BLaER1 (cell line): ENCODE measurements at regions not wholly inside any gene's neighbourhood (a gene's known extent, or its start where the extent isn't known, plus 50 kb on each side); places are given as distances from the start of the nearest gene placed in this dataset.

Source experiments
- H3K27ac ChIP-seq: shearing (Covaris generic); formaldehyde crosslinking; 2 replicates; pipeline ENCODE4 v1.8.1; 2022
- H3K27me3 ChIP-seq: shearing (Covaris generic); formaldehyde crosslinking; 2 replicates; pipeline ENCODE4 v1.8.1; 2022
- H3K36me3 ChIP-seq: shearing (Covaris generic); formaldehyde crosslinking; 2 replicates; pipeline ENCODE4 v1.8.1; 2022
- H3K4me1 ChIP-seq: shearing (Covaris generic); formaldehyde crosslinking; 2 replicates; pipeline ENCODE4 v1.8.1; 2022
- H3K4me2 ChIP-seq: shearing (Covaris generic); formaldehyde crosslinking; 2 replicates; pipeline ENCODE4 v1.8.1; 2022
- H3K4me3 ChIP-seq: shearing (Covaris generic); formaldehyde crosslinking; 2 replicates; pipeline ENCODE4 v1.8.1; 2022
- H3K9ac ChIP-seq: shearing (Covaris generic); formaldehyde crosslinking; 2 replicates; pipeline ENCODE4 v1.8.1; 2022
- H3K9me3 ChIP-seq: shearing (Covaris generic); formaldehyde crosslinking; 2 replicates; pipeline ENCODE4 v1.8.1; 2022
- H4K20me1 ChIP-seq: shearing (Covaris generic); formaldehyde crosslinking; 2 replicates; pipeline ENCODE4 v1.8.1; 2022
- Cebpa-rat ChIP-seq: shearing (Covaris generic); IDR thresholded peaks from 2 replicates; pipeline ENCODE4 v1.8.1; 2022

DNA sequence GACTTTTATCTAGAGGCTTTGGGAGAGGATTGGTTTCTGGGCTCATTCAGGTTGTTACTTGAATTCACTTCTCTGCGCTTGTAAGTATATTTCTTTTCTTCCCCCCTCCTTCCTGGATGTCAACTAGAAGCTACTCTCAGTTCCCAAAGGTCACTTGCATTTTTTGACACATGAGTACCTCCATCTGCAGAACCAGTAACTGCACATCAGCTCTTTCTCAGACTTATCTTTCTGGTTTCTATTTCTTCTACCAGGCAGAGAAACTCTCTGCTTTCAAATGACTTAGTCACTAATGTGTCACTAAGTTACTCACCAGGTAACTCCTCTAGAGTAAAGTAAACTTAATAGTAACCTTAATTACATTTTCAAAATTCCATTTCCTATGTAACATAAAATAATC, 773.0 kb upstream of the LUZP2 start:
- H3K4me2 ChIP-seq = no peak overlapping the region
- no peak for TF ChIP-seq Cebpa-rat
- no peaks in the 10 kb centered on the region for H3K9me3 ChIP-seq
- H3K27me3 ChIP-seq = no peaks in the 10 kb centered on the region
- H3K9ac ChIP-seq = no peak overlapping the region
- no peaks in the 10 kb centered on the region for H3K36me3 ChIP-seq
- H3K4me1 ChIP-seq = no peaks in the 10 kb centered on the region
- no peak overlapping the region for H3K27ac ChIP-seq
- H4K20me1 ChIP-seq = no peaks in the 10 kb centered on the region
- H3K4me3 ChIP-seq = no peak overlapping the region

DNA sequence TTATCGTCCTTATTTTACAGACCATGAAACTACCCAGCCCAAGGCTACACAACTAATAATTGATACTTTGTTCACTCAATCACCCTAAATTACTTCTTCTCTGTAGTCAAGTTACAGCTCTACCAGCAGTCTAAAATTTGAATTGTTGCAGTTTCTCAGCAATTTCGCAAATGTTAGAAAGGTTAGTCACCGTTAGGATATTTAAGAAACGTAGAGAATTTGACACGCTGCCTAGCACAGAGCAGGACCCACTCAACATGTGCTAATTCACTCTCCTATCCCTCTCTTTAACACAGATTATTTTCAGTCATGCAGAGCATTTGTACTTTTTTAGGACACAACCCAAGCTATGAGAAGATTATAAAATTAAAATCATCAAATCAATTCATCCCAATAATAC, 771.1 kb upstream of the LUZP2 start:
- Histone ChIP-seq H3K4me3 (no peak overlapping the region), H3K36me3 (no peaks in the 10 kb centered on the region), H3K4me1 (no peaks in the 10 kb centered on the region), H4K20me1 (no peaks in the 10 kb centered on the region), H3K9me3 (peaks cover 7% of the 10 kb centered on the region), H3K27me3 (no peaks in the 10 kb centered on the region), H3K27ac (no peak overlapping the region), H3K4me2 (no peak overlapping the region), H3K9ac (no peak overlapping the region)
- TF ChIP-seq Cebpa-rat = no peak

DNA sequence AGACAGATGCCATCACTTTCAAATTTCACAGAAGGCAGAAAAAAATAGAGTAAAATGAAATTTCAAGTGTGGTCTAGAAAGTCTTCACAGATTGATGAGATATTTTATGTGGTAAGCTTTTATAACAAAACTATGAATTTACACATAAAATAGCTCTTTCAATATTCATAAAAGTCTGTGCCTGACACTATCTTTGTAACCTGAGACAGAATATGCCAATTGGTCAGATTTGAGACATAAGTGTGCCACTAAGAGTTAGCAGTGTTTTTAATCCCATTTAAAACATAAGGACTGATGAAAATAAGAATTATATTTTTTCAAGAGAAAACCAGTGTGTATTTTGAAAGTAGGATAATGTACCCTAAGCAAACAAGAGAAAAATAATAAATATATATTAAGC, 769.5 kb upstream of the LUZP2 start:
- Histone ChIP-seq H3K4me1 (no peaks in the 10 kb centered on the region), H4K20me1 (no peaks in the 10 kb centered on the region), H3K27me3 (no peaks in the 10 kb centered on the region), H3K36me3 (no peaks in the 10 kb centered on the region), H3K4me2 (no peak overlapping the region), H3K4me3 (no peak overlapping the region), H3K27ac (no peak overlapping the region), H3K9me3 (peaks cover 7% of the 10 kb centered on the region), H3K9ac (no peak overlapping the region)
- no peak for TF ChIP-seq Cebpa-rat

DNA sequence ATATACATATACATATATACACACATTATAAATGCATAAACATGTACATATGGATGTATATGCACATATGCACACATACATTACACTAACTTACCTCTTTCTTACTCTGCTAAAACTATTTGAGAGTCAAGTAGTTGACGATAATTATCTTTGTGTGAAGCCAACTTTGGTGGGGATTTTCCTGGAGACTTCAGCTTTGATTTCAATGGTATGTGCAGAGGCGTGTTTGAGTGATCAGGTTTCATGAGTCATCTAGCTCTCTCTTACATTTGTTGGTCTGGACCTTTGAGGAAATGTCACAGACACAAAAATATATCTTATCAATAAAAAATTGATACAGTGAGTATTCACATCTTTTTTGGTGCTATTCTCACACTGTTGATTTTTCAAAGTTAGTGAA, 769.1 kb upstream of the LUZP2 start:
- H3K36me3 ChIP-seq = no peaks in the 10 kb centered on the region
- no peak overlapping the region for H3K9ac ChIP-seq
- H4K20me1 ChIP-seq = no peaks in the 10 kb centered on the region
- H3K27ac ChIP-seq = no peak overlapping the region
- H3K27me3 ChIP-seq = no peaks in the 10 kb centered on the region
- H3K4me2 ChIP-seq = no peak overlapping the region
- no peak for TF ChIP-seq Cebpa-rat
- H3K9me3 ChIP-seq = peaks cover 7% of the 10 kb centered on the region
- no peak overlapping the region for H3K4me3 ChIP-seq
- no peaks in the 10 kb centered on the region for H3K4me1 ChIP-seq

DNA sequence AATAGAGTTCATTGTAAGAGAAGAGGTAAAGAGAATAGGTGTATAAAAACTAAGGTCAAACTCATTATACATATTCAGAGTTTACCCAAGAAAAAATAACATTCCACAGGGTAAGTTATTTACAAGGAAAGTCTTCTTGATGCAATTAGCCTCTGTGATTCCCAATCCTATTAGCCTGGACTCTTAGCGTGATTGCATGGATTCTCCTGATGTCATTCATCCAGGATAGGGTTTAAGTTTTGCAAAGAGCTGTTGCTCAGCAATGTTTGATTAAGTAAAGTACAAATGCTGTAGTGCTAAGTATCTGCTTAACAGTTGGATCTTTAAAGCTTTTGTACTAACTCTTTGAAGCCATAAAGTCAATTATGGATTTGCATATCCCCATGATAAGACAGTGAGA, 767.8 kb upstream of the LUZP2 start:
- no peak overlapping the region for H3K4me3 ChIP-seq
- H3K9ac ChIP-seq = no peak overlapping the region
- TF ChIP-seq Cebpa-rat = no peak
- H3K27ac ChIP-seq = no peak overlapping the region
- H3K4me1 ChIP-seq = no peaks in the 10 kb centered on the region
- no peaks in the 10 kb centered on the region for H3K27me3 ChIP-seq
- no peak overlapping the region for H3K4me2 ChIP-seq
- H3K9me3 ChIP-seq = peaks cover 7% of the 10 kb centered on the region
- H3K36me3 ChIP-seq = no peaks in the 10 kb centered on the region
- H4K20me1 ChIP-seq = no peaks in the 10 kb centered on the region

DNA sequence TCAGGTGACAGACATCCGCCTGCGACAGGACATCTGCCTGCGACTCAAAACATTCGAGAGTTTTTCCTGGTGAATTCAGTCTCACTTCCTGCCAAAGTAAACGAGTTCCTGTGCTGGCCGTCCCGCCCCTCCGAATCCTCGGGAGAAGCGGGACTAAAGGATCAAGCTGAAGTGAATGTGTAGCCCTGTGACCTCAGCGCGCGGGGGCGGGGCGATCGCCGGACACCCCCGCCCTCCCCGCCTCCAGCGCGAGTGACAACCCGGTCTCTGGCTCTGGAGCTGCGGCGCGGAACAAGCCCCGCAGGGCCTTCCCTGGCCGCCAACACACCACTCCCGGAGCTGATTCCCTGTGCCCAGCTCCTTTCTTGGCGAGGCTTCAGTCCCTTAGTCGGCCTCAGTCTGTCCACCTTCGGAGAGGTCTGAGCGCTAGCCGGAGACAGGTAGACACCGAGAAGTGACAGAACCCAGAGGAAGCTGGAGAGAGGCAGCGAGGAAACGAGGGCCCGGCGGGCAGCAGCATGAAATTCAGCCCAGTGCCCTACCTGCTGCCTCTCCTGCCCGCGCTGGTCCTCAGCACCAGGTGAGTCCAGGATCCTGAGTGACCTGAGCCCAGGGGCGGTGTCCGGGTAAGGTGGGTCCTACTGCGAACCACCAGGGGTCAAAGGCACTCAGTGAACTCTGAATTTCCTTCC, 766.4 kb upstream of the LUZP2 start:
- H3K4me3 ChIP-seq = no peak overlapping the region
- no peaks in the 10 kb centered on the region for H3K36me3 ChIP-seq
- H3K27ac ChIP-seq = no peak overlapping the region
- H3K9me3 ChIP-seq = peaks cover 7% of the 10 kb centered on the region
- TF ChIP-seq Cebpa-rat = no peak
- H4K20me1 ChIP-seq = no peaks in the 10 kb centered on the region
- H3K4me1 ChIP-seq = no peaks in the 10 kb centered on the region
- H3K27me3 ChIP-seq = no peaks in the 10 kb centered on the region
- no peak overlapping the region for H3K9ac ChIP-seq
- no peak overlapping the region for H3K4me2 ChIP-seq

DNA sequence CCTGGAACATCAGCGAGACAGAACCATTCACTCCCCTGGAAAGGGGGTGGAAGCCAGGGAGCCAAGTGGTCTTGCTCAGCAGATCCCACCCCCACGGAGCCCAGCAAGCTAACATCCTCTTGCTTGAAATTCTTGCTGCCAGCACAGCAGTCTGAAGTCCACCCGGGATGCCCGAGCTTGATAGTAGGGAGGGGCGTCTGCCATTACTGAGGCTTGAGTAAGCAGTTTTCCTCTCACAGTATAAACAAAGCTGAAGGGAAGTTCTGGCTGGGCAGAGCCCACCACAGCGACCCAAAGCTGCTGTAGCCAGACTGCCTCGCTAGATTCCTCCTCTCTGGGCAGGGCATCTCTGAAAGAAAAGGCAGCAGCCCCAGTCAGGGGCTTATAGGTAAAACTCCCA, 764.8 kb upstream of the LUZP2 start:
- no peaks in the 10 kb centered on the region for H3K4me1 ChIP-seq
- no peak overlapping the region for H3K9ac ChIP-seq
- H3K4me2 ChIP-seq = no peak overlapping the region
- H3K27ac ChIP-seq = no peak overlapping the region
- no peaks in the 10 kb centered on the region for H4K20me1 ChIP-seq
- TF ChIP-seq Cebpa-rat = no peak
- H3K4me3 ChIP-seq = no peak overlapping the region
- H3K9me3 ChIP-seq = peaks cover 7% of the 10 kb centered on the region
- H3K36me3 ChIP-seq = no peaks in the 10 kb centered on the region
- no peaks in the 10 kb centered on the region for H3K27me3 ChIP-seq

DNA sequence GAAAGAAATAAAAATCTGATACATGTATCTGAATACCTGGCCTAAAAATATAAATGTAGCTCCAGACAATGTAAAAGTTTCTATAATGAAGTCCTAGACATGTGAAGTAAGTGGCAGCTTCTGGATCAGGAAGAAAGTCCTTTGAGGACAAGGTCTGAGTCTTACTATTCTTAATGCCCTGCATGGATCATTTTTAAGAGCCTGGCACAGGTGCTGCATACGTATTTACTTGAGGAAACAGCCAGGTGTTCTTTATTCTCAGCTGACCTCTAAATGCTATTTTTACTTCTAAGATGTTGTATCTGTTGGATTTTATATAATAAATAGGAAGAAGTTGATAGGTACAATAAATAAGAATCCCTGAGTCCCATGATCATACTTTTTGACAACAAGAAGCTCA, 750.0 kb upstream of the LUZP2 start:
- no peak overlapping the region for H3K4me3 ChIP-seq
- H3K27me3 ChIP-seq = no peaks in the 10 kb centered on the region
- H3K4me1 ChIP-seq = no peaks in the 10 kb centered on the region
- no peak for TF ChIP-seq Cebpa-rat
- H3K9me3 ChIP-seq = no peaks in the 10 kb centered on the region
- H4K20me1 ChIP-seq = no peaks in the 10 kb centered on the region
- no peaks in the 10 kb centered on the region for H3K36me3 ChIP-seq
- no peak overlapping the region for H3K27ac ChIP-seq
- no peak overlapping the region for H3K4me2 ChIP-seq
- no peak overlapping the region for H3K9ac ChIP-seq

DNA sequence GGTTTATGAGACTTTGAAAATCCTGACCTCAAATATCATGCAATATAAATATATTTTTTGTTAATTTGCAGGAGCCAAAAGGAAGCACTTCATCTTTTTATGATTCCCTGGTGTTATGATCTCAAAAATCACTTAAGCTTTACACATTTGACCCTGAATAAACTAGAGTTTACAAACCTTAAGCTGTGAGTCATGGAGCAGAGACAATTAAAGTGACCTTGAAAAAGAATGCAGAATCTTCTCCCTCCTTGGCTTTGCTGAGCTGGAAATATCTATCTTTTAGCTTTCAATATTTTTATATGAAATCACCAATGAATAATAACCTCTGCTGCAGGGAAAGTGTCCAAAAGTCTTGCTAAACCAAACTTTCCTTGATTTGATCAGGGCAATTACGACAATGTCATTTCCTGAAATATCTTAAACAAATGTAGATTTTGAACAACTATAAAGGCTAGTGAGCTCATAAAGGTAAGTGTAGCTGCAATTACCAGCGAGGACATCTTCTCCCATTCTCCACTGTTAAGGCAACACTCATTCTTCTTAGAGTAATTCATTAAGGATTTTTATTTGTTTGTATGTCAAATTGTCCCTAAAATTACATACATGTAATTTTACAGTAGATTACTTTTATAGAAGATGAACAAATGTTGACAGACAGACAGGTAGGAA, 747.0 kb upstream of the LUZP2 start:
- H4K20me1 ChIP-seq = no peaks in the 10 kb centered on the region
- H3K36me3 ChIP-seq = no peaks in the 10 kb centered on the region
- H3K4me2 ChIP-seq = no peak overlapping the region
- no peak overlapping the region for H3K9ac ChIP-seq
- H3K4me1 ChIP-seq = no peaks in the 10 kb centered on the region
- TF ChIP-seq Cebpa-rat = no peak
- H3K4me3 ChIP-seq = no peak overlapping the region
- no peaks in the 10 kb centered on the region for H3K27me3 ChIP-seq
- H3K27ac ChIP-seq = no peak overlapping the region
- no peaks in the 10 kb centered on the region for H3K9me3 ChIP-seq

DNA sequence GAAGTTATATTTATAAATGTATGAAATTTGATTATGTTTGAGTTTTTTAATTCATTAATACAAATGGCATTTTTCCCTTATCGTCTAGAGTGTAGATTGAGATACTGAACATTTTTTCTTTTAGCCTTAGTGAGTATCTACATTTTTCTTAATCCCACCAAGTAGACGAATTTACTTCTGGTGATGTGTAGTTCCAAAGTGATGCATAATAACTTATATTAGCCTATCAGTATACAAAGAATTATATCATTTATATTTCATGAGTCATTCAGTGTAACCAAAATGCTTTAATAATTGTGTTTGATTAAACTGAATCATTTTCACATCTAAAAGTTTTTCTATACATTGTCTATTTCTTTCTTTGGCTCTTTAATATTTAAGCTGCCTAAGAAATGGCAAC, 745.6 kb upstream of the LUZP2 start:
- Histone ChIP-seq H3K36me3 (no peaks in the 10 kb centered on the region), H3K4me2 (no peak overlapping the region), H3K27me3 (no peaks in the 10 kb centered on the region), H3K4me3 (no peak overlapping the region), H3K9me3 (no peaks in the 10 kb centered on the region; the same call in 1 of the 2 replicates), H3K4me1 (no peaks in the 10 kb centered on the region), H4K20me1 (no peaks in the 10 kb centered on the region), H3K27ac (no peak overlapping the region), H3K9ac (no peak overlapping the region)
- TF ChIP-seq Cebpa-rat = no peak
